Natural killer cell (primary cell): ENCODE measurements at regions not wholly inside any gene's neighbourhood (a gene's known extent, or its start where the extent isn't known, plus 50 kb on each side); places are given as distances from the start of the nearest gene placed in this dataset.

Experiments
- ATAC-seq, 3 donors: fragments of 150-1000 bp in 2 of 3; fragments of 200-7000 bp in 1 of 3; cut with Tn5 transposase; 1 replicate in 1 of 3; 2 replicates in 2 of 3; pipeline ENCODE4 v1.10.0; 2021; ENCODE audit warnings: mild to moderate bottlenecking in 2 of 3, moderate library complexity in 2 of 3
- DNase-seq, 2 donors: peaks; one replicate each; pipeline versions ENCODE4 v3.0.0 to v3.0.0-alpha.2; 2013 to 2021; ENCODE audit warnings: mixed read lengths in 1 of 2
- H3K27ac ChIP-seq: one replicate; pipeline ENCODE4 v1.5.1; 2013; ENCODE audit warnings: mild to moderate bottlenecking, low read length
- H3K27me3 ChIP-seq: one replicate; pipeline ENCODE4 v1.6.1; 2013; ENCODE audit warnings: low read length; ENCODE audit not compliant: control insufficient read depth, insufficient read depth
- H3K36me3 ChIP-seq: one replicate; pipeline ENCODE4 v1.6.1; 2013; ENCODE audit warnings: low read length; ENCODE audit not compliant: control insufficient read depth, insufficient read depth
- H3K4me1 ChIP-seq: one replicate; pipeline ENCODE4 v1.6.1; 2013; ENCODE audit warnings: low read length; ENCODE audit not compliant: control insufficient read depth, insufficient read depth
- H3K4me3 ChIP-seq: one replicate; pipeline ENCODE4 v1.5.1; 2013; ENCODE audit warnings: low read length
- H3K9me3 ChIP-seq: one replicate; pipeline ENCODE4 v1.6.1; 2013; ENCODE audit warnings: low read length; ENCODE audit not compliant: control insufficient read depth, insufficient read depth
- H3K27ac Mint-ChIP-seq, 2 donors: one replicate each; pipeline ENCODE4 v1.8.0; 2022; ENCODE audit warnings: mild to moderate bottlenecking in 2 of 2, mixed read lengths in 2 of 2, moderate library complexity in 1 of 2
- H3K27me3 Mint-ChIP-seq, 2 donors: one replicate each; pipeline ENCODE4 v1.8.0; 2022; ENCODE audit warnings: low read depth in 2 of 2, mixed read lengths in 2 of 2
- H3K36me3 Mint-ChIP-seq: one replicate; pipeline ENCODE4 v1.8.0; 2022; ENCODE audit warnings: mixed read lengths
- H3K4me1 Mint-ChIP-seq, 2 donors: one replicate each; pipeline ENCODE4 v1.8.0; 2022; ENCODE audit warnings: mixed read lengths in 2 of 2
- H3K4me3 Mint-ChIP-seq: one replicate; pipeline ENCODE4 v1.8.0; 2022; ENCODE audit warnings: mild to moderate bottlenecking, moderate library complexity, mixed read lengths
- H3K9me3 Mint-ChIP-seq, 2 donors: one replicate each; pipeline ENCODE4 v1.8.0; 2022; ENCODE audit warnings: mixed read lengths in 2 of 2
- WGBS: methylation state at CpG from one replicate; pipeline ENCODE4 v1.1.7; 2013; ENCODE audit warnings: missing lambda C conversion rate; ENCODE audit not compliant: insufficient coverage; 5-methylcytosine and 5-hydroxymethylcytosine counted together
- intact Hi-C: fragments of 100-400 bp; cut with micrococcal nuclease; formaldehyde crosslinking; loops from one replicate; pipeline ENCODE4 v1.14.2; 2022
- TF ChIP-seq, protein P1 (sequence below): fragments of 200-600 bp; IDR thresholded peaks from one replicate; pipeline ENCODE4 v1.8.0; 2022; ENCODE audit warnings: antibody characterized with exemption

DNA sequence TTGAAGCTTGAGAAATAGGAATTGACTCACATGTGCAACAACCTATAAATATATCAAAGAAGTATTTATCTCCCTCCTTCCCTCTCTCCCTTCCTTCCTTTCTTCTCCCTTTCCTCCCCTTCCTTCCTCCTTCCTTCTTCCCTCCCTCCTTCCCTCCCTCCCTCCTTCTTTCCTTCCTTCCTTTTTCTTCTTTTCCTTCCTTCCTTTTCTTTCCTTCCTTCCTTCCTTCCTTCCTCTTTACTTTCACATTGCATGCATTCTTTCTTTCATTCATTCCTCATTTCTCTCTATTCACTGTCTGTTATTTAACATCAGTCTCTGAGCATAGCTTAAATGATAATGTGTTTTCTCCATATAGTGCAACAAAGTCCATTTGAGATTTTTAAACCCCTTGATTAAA is 214.2 kb downstream of the CHRM3 start:
- intact Hi-C loops, result no loop called here
- H3K27ac ChIP-seq, result no peak overlapping the region
- no peak overlapping the region for H3K4me3 ChIP-seq
- no peak overlapping the region for H3K4me3 Mint-ChIP-seq
- H3K4me1 ChIP-seq, result no peaks in the 10 kb centered on the region
- no peak overlapping the region for H3K27ac Mint-ChIP-seq
- no peaks in the 10 kb centered on the region for H3K36me3 ChIP-seq
- H3K4me1 Mint-ChIP-seq, result no peaks in the 10 kb centered on the region
- H3K9me3 Mint-ChIP-seq, result peaks cover 0 to 2% of the 10 kb centered on the region in 2 donors
- no peaks in the 10 kb centered on the region for H3K9me3 ChIP-seq
- no peaks in the 10 kb centered on the region for H3K27me3 ChIP-seq
- DNase-seq (no peak), ATAC-seq (no peak)
- no peaks in the 10 kb centered on the region for H3K36me3 Mint-ChIP-seq
- H3K27me3 Mint-ChIP-seq, result peaks cover 0 to 8% of the 10 kb centered on the region in 2 donors
- TF ChIP-seq, protein P1, sequence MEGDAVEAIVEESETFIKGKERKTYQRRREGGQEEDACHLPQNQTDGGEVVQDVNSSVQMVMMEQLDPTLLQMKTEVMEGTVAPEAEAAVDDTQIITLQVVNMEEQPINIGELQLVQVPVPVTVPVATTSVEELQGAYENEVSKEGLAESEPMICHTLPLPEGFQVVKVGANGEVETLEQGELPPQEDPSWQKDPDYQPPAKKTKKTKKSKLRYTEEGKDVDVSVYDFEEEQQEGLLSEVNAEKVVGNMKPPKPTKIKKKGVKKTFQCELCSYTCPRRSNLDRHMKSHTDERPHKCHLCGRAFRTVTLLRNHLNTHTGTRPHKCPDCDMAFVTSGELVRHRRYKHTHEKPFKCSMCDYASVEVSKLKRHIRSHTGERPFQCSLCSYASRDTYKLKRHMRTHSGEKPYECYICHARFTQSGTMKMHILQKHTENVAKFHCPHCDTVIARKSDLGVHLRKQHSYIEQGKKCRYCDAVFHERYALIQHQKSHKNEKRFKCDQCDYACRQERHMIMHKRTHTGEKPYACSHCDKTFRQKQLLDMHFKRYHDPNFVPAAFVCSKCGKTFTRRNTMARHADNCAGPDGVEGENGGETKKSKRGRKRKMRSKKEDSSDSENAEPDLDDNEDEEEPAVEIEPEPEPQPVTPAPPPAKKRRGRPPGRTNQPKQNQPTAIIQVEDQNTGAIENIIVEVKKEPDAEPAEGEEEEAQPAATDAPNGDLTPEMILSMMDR, result no peak

DNA sequence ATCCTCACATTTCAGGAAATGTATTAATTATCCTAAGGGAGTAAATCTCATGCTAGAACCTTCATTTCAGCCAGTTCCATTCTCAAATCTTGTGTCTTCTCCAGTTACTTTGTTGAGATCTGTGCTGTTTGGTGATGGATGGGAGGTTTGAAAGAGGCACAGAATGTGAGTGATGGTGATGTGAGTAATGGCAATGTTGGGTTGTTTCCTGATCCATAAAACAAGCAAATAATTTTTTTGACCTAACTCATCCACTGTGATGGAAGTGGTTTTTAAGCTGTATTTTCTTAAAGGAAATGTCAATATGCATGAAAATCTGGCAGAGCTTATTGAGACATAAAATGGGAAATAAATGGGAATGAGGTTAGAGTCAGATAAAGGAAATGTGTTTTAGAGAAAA is 214.7 kb downstream of the CHRM3 start:
- H3K4me3 Mint-ChIP-seq, result no peak overlapping the region
- H3K27ac Mint-ChIP-seq, result no peak overlapping the region
- Histone ChIP-seq H3K27ac (no peak overlapping the region), H3K27me3 (no peaks in the 10 kb centered on the region), H3K4me3 (no peak overlapping the region), H3K36me3 (no peaks in the 10 kb centered on the region), H3K9me3 (no peaks in the 10 kb centered on the region), H3K4me1 (no peaks in the 10 kb centered on the region)
- no peaks in the 10 kb centered on the region for H3K36me3 Mint-ChIP-seq
- intact Hi-C loops, result no loop called here
- peaks cover 0 to 8% of the 10 kb centered on the region in 2 donors for H3K27me3 Mint-ChIP-seq
- TF ChIP-seq, protein P1, result no peak
- no peak for ATAC-seq
- H3K4me1 Mint-ChIP-seq, result no peaks in the 10 kb centered on the region
- peaks cover 0 to 2% of the 10 kb centered on the region in 2 donors for H3K9me3 Mint-ChIP-seq
- DNase-seq, result no peak

GRCh38 chr1:239603530-239603929 is 217.2 kb downstream of the CHRM3 start:
- H3K4me3 Mint-ChIP-seq, result no peak overlapping the region
- peaks cover 0 to 8% of the 10 kb centered on the region in 2 donors for H3K27me3 Mint-ChIP-seq
- 100% methylated on average over 2 of the region's 3 CpGs for WGBS

GRCh38 chr1:239606850-239607400 is 220.6 kb downstream of the CHRM3 start:
- Histone ChIP-seq H3K9me3 (no peaks in the 10 kb centered on the region), H3K4me1 (no peaks in the 10 kb centered on the region), H3K27me3 (no peaks in the 10 kb centered on the region), H3K36me3 (no peaks in the 10 kb centered on the region), H3K27ac (no peak overlapping the region), H3K4me3 (no peak overlapping the region)
- Mint-ChIP-seq H3K9me3 (no peaks in the 10 kb centered on the region), H3K4me3 (no peak overlapping the region), H3K36me3 (no peaks in the 10 kb centered on the region), H3K27me3 (no peaks in the 10 kb centered on the region), H3K27ac (no peak overlapping the region), H3K4me1 (no peaks in the 10 kb centered on the region)
- ATAC-seq (no peak), DNase-seq (no peak)
- intact Hi-C loops, result no loop called here
- WGBS, result 67% methylated on average over 1 of the region's 2 CpGs
- TF ChIP-seq, protein P1, result no peak

More at GRCh38 chr1:239603530-239603929, 217.2 kb downstream of the CHRM3 start:
- Histone ChIP-seq H3K4me1 (no peaks in the 10 kb centered on the region), H3K27ac (no peak overlapping the region), H3K4me3 (no peak overlapping the region), H3K9me3 (no peaks in the 10 kb centered on the region), H3K36me3 (no peaks in the 10 kb centered on the region), H3K27me3 (no peaks in the 10 kb centered on the region)
- Mint-ChIP-seq H3K9me3 (peaks cover 0 to 2% of the 10 kb centered on the region in 2 donors), H3K27ac (no peak overlapping the region), H3K4me1 (no peaks in the 10 kb centered on the region), H3K36me3 (no peaks in the 10 kb centered on the region)
- ATAC-seq (no peak), DNase-seq (no peak)
- TF ChIP-seq, protein P1, result no peak
- intact Hi-C loops, result no loop called here
